NCI-H1092 treated with DMSO at 0.1 percent for 48 hours (cell line): ENCODE measurements at regions not wholly inside any gene's neighbourhood (a gene's known extent, or its start where the extent isn't known, plus 50 kb on each side); places are given as distances from the start of the nearest gene placed in this dataset.
"Not testable (repeated sequence)": the region's sequence is repeated elsewhere in the genome, so short reads cannot be mapped to it uniquely, and the experiment has no call there.

Source experiments
- DNase-seq: peaks from one replicate; lab custom pipeline; 2025; lab: John Stamatoyannopoulos, UW

DNA sequence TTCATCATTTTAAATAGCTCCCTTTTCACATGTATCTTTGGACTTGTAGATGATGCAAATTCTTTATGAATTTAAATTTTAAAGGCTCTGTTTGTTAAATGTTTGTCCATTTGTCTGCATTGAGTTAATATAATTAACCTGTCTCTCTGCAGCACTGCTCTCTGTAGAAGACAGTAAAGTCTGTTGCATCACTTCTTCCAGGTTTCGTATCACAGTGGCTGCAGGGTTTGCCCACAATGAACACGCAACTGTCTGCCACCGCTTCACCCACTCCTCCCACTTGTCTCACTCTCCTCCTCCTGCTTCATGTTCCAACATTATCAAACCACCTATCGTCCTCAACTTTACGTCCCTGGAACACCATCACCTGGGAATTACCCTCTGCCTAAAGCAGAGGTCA is 231.3 kb upstream of the SLC30A5 start:
- DNase-seq = no peak

DNA sequence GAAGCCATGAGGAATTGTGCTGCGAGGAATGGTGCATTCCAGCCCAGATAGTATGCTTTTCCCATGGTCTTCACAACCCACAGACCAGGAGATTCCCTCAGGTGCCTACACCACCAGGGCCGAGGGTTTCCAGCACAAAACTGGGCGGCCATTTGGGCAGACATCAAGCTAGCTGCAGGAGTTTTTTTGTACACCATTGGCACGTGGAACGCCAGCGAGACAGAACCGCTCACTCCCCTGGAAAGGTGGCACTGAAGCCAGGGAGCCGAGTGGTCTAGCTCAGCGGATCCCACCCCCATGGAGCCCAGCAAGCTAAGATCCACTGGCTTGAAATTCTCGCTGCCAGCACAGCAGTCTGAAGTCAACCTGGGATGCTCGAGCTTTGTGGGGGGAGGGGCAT is 228.6 kb upstream of the SLC30A5 start:
- DNase-seq = not testable (repeated sequence)

DNA sequence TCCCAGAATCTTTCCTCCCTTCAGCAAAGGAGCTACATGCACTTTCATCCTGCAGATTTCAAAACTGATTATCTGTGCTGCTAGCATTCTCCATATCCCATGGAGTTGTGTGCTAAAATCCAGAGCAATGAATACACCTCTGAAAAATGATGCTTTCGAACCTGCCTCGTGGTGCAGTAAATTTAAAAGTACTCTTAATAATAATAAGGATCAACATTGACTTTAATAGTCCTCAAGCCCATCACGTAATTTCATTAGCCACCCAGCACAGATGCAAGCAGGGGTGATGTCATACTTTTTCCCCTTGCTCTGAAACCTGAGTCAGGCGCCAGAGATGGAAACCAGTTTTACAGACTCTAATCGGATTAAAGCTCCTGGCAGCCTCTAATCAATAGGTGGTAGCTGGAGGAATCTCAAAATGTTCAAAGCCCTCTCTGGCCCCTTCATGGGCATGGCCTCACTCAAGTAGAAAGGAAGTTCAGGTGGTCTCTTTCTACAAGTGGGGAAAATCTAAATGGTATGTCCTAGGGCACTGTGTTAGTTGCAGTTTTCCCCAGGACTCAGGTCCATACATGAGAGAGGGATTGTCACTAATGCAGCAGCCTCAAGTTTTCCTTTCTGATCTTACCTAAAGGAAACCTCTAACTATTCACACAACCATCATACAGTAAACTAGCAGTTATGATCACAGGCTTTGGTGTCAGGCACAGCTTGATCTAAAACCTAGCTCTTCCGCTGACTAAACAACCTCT is 221.6 kb upstream of the SLC30A5 start:
- no peak for DNase-seq

DNA sequence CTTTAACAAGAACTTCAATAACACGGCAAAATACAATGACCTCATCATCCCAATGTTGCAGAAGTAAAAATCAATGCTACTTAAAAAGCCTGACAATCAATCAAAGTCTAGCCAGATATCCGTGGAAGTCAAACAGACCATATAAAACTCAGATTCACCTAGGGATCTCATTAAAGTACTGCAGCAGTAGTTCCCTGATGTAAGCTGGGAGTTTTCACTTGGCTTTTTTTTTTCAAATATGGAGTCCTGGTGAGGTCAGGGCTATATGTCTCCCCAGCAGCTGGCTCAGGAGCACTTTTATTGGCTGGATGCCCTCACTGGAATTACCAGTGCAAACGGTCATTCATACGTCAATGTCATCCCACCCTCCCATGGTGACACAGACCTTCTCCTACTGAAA is 220.6 kb upstream of the SLC30A5 start:
- no peak for DNase-seq

DNA sequence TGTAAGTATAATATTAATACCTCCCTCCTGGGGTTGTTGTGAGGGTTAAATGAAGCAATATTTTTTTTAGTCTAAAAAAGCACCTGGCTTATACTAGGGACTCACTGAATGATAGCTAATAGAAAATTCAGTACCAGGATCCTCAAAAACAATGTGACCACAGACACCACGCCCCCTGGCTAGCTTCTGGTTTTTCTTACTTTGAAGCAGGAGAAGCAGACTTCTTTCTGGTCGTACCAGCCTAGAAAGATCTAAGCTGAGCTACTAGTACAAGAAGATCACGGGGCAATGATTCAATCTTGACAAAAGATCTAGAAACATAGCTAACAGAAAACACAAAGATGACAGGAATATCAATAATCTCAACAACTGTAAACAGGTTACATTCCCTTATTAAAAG is 218.5 kb upstream of the SLC30A5 start:
- DNase-seq = no peak

DNA sequence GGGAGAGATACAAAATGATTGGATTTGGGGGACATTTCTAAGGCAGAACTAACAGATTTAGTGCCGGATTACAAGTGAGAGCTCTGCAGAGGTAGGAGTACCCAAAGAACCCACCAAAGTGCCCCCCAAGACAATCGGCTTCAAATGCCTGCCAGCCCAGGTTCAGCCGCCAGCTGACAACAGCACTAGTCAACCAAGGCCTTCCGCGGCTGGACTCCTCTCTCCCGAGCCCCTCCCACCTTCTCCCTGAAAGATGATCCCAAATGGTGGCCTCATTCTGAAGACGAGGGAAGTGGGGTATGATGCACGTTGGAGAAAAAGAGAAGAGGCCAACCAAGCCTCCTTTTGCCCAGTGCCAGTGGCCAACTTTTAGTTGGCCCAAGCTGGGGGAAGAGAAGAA is 210.4 kb upstream of the SLC30A5 start:
- no peak for DNase-seq

DNA sequence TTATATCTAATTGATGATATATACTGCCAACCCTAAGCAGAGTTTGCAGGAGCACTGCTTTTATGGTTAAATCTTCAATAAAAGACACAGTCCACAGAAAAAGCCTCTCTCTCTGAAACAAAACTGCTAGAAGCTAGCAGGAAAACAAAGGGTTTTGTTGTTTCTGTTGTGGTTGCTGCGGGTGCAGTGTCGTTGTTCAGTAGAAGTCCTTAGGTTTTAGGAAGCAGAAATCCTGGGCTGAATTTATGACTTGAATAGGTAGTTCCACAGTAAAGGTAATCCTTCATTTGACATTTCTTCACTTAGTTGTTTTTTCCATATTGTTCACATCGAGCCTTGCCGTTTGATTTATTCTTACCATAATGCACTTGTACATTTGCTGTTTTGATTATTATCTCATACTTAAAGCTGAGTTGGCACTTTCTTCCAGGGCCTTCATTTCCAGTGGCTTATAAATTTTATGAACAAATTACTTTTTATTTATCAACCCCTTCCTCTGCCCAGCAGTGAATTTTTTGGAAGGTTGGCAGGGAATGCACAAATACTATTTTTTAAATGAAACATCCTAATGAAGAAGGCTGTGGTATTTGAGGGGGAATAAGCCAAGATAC is 209.6 kb upstream of the SLC30A5 start:
- DNase-seq = no peak

DNA sequence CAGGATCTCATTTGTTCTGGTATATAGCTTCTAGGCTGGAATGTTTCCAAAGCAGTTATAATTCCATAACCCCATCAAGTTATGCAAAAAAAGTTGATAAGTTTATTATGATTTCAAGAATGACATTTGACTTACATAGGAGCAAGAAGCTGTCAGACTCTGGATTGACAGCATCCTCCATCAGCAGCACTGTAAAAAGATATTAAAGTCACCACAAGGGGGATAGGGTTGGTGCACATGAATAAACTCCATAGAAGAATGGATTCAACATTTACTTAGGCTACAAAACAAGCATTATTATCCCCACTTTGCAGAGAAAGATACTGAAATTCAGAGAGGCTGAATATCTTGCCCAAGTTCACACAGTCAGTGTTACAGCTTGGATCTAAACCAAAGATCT is 208.9 kb upstream of the SLC30A5 start:
- DNase-seq = no peak

DNA sequence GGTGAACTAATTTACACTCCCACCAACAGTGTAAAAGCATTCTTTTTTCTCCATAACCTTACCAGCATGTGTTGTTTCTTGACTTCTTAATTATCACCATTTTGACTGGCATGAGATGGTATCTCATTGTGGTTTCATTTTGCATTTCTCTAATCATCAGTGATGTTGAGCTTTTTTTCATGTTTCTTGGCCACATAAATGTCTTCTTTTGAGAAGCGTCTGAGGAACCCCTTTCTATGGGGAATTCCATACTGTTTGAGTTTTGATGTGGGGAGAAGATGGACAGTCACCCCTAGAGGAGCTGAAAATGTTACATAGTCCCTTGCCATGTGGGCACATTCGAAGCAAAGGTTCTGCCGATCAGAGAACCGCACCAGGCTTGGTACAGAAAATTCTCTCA is 207.0 kb upstream of the SLC30A5 start:
- DNase-seq = no peak

DNA sequence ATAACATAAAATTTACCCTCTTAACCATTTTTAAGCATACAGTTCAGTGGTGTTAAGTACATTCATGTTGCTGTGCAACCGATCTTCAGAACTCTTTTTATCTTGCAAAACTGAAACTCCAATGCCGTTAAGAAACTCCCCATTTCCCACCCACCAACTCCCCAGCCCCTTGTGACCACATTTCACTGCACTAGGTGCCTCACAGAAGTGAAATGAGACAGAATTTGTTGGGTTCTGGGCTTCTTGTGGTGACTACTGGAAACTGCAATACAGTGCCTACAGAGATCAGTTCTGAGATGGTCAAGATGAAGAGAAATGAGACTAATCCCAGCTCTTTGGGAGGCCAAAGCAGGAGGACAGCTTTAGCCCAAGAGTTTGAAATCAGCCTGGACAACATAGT is 202.1 kb upstream of the SLC30A5 start:
- no peak for DNase-seq

DNA sequence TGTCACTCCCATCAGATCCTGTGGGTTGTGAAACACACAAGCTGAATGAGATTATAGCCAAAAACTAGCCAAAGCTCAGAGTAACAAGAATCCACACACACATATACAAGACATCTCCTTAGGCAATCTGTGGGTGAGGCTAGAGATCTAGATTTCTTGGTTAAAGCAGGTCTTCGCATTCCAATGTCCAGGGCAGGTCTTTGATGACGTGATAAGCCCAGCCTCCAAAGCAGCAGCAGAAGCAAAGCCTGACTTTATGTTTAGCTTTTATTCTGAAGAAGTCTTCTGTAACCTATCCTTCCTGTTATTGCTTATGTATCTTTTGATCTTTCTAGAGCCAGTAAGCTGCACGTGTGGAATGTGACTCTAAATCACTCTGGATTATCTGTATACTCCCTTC is 199.1 kb upstream of the SLC30A5 start:
- no peak for DNase-seq

DNA sequence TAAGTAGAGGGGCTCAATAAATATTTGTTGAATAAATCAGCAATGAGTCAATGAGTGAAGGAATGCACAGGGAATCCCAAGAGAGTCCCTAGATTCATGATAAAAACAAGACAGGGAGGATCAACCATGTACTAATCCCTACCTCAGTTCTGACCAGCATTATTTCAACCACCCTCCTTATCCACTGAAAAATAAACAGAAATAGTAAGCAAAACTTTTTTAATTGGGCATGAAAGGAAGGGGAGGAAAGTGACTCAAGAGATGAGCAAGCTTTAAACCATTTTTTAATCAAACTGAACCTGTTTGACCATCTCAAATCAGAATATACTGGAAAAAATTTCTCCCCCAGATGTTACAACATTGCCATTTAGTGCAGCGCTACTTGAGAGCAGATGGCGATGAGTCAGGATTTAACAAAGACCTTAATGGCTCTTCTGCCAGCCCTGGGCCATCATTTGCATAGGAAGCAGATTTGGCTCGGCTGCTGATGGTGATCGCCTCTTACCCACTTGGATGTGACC is 194.8 kb upstream of the SLC30A5 start:
- DNase-seq = peak; percentile 53

DNA sequence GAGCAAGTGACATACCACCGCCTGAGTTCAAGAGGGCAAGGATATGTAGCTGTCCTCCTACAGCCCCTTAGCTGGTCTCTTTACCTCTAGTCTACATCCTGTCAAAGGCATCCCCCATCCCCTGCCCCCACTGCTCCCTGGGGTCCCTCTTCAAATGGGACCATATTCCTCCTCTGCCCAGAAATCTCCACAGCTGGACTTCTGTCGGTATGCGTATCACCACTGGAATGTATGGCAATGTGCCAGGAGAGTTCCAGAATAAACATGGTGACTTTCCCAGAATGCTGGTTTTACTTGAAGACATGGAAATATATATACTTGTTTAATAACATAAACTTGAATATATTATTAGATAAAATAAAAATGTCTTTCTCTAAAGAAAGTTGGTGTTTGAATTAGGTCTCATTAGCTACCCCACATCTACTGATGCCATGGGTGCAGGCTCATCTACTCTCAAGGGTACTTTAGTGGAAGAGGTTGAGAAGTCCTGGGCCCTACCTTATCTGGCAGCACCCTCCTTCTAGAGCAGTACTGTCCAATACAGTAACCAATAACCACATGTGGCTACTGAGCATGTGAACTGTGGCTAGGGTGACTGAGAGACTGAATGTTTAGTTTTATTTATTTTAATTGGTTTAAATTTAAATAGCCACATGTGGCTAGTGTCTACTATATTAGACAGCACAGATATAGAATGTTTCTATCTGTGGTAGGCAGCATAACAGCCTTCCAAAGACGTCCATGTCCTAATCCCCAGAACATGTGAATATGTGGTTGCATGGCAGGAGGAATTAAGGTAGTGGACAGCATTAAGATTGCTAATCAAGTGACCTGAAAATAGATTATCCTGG is 181.7 kb upstream of the SLC30A5 start:
- DNase-seq = no peak

DNA sequence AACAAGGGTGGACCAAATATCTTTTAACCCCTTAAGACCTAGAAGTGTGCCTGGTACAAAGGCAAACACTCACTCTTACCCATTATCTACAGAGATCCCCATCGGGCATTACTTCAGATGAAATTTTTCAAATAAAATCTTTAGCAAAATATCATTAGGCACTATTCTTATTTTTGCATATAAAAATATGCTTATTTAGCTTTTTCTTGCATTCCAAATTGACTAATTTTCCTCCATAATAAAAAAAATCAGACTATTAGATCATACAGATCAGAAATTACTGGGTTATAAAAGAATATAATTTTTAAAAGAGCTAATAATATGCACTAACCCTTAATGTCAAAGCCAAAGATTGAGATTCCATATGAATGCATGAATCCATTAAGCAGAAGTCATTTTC is 178.7 kb upstream of the SLC30A5 start:
- DNase-seq = no peak

DNA sequence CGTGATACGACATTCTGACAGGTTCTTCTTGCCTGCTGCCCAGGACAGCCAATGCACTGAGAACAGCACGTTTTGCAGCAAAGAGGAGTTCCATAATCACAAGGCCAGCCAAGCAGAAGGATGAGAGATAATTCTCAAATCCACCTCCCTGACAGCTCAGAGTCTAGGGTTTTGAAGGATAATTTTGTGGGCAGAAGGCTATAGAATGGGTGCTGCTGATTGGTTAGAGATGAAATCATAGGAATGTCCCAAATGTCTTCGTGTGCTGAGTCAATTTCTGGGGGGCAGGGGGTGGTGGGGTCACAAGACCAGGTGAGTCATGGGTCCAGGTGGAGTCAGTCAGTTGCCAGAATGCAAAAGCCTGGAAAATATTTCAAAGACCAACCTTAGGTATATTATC is 175.5 kb upstream of the SLC30A5 start:
- no peak for DNase-seq

DNA sequence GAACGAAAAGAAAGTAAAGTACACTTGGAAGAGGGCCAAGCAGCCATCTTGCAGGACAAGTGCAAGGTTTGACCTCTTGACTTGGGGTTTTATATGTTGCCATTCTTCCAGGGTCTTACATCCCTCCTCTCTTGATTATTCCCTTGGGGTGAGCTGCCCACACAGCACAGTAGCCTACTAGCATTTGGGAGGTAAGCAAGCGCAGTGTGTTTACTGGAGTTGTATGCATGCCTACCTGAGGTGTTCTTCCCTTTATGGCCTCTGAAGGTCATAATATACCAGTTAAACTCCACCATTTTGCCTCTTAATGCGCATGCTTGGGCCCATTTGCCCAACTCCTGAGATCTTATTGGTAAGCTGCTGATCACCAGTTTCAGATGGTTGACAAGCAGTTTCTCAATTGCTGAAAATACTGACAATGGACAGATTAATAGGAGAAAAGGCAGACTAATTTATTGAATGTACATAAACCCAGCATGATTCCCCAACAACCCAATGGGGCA is 173.8 kb upstream of the SLC30A5 start:
- no peak for DNase-seq

DNA sequence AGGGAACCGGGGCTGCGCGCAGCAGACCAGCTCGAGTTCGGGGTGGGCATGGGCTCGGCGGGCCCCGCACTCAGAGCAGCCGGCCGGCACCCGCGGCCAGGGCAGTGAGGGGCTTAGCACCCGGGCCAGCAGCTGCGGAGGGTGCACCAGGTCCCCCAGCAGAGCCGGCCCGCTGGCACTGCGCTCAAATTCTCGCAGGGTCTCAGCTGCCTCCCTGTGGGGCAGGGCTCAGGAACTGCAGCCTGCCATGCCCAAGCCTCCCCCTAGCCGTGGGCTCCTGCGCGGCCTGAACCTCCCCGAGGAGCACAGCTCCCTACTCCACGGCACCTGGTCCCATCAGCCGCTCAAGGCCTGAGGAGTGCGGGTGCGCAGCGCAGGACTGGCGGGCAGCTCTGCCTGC is 172.9 kb upstream of the SLC30A5 start:
- no peak for DNase-seq

DNA sequence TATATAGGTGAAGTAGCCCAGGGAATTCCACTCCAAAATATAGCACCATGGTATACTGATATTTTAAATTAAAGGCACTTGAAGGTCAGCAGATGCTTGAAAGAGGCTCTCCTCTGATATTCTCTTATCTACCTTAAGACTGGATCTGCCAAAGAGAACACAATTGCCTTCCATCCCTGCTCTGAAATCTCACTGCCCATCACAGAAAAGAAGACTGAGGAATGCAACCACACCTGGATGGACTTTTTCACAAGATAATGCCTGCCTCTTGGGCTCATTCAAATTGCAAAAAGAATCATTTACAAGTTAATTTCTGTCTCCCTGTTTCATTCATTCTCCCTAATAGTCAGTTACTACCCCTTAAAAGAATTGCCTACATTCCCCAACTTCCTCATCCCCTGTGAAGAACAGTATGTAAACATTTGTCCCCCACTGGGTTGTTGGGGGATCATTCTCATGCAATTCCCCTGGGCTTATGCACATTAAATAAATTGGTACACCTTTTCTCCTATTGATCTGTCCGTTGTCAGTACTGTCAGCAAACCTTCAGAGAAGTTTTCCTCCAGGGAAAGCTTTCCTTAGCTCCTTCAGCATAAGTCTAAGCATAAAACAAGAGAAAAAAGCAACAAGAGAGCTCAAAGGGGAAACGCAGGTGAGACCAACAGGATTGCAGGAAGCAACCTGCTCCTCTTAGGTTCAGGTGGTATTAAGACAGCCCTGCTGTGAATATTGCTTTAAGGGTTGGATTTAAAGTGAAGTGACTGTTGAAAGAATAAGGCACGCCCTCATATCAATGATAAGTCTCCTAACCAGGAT is 171.4 kb upstream of the SLC30A5 start:
- DNase-seq = no peak

DNA sequence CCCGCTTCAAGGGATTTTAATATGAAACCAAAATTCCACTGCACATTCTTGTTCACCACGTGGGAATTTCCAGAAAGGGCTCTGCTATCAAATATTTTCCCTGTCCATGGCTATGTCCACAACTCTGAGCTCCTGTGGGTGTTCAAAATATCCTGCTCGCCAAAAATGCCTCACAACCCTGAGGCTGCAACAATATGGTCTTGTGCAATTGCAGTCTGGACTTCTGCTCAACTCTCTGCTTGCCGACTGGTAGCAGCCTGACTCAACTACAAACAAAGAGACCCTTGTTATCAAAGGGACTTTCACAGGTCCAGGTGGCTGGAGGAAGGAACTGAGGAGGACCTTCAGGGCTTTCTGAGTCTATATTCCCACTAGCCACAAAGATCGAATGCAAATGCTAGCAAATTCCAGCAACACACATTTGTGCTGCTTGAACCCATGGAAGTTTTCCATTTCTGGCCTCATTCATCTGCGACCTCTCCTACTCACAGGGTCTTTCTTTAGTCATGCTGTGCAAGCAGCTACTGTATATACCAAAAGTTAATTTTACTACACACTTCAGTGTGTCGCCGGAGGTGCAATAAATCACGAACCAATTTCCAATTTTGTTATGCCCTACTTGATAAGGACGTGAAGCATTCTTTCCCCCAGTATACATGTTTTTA is 169.2 kb upstream of the SLC30A5 start:
- no peak for DNase-seq

DNA sequence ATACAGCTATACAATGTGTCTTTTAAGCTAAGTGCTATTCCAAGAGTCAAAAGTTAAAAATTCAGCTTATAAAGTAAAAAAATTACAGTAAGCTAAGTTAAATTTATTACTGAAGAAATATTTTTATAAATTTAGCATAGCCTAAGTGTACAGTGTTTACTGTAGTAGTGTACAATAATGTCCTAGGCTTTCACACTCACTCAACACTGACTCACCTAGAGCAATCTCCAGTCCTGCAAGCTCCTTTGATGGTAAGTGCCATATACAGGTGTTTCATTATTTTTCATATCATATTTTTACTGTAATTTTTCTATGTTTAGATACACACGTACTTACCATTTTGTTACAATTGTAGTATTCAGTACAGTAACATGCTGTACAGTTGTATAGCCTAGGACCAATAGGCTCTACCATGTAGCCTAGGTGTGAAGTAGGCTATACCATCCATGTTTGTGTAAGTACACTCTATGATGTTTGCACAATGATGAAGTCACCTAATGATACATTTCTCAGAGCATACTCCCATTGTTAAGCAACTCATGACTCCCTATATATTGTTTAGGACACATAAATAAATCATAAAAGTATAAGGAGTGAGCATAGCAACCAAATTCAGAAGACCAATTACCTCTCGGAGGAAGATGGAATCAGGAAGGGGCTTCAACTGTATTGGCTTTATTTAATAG is 165.1 kb upstream of the SLC30A5 start:
- no peak for DNase-seq

DNA sequence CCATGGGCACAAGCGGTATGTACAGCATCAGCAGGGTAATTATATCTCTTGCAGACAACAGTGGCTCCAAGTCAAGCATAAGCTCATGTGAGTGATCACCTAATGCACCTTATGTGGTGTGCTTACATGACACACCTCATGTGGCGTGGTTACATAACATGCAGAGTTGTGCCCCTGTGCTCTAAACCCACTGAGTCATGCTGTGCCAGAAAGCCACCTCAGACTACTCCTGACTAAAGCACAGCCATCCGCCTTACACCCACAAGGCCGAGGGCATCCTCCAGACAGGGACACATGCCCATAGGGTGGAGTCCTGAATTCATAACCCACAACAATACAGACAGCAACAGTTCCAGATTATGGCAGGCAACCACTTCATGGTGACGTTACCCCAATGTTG is 163.7 kb upstream of the SLC30A5 start:
- no peak for DNase-seq
